GM18951 (cell line): ENCODE measurements at regions not wholly inside any gene's neighbourhood (a gene's known extent, or its start where the extent isn't known, plus 50 kb on each side); places are given as distances from the start of the nearest gene placed in this dataset.
"Not testable (repeated sequence)": the region's sequence is repeated elsewhere in the genome, so short reads cannot be mapped to it uniquely, and the experiment has no call there.

ENCODE experiments used
- POLR2A ChIP-seq: IDR thresholded peaks from 4 replicates; pipeline ENCODE4 v1.6.1; 2011; ENCODE audit warnings: mild to moderate bottlenecking; ENCODE audit not compliant: insufficient read length, insufficient read depth; ENCODE audit errors: extremely low read depth
- in situ Hi-C: fragments of 300-500 bp; cut with MboI; formaldehyde crosslinking; loops from one replicate; pipeline ENCODE4 v1.12.0; 2022; ENCODE audit warnings: low sequenced_read_pairs, mixed read lengths, inconsistent platforms; ENCODE audit not compliant: unreplicated experiment

DNA sequence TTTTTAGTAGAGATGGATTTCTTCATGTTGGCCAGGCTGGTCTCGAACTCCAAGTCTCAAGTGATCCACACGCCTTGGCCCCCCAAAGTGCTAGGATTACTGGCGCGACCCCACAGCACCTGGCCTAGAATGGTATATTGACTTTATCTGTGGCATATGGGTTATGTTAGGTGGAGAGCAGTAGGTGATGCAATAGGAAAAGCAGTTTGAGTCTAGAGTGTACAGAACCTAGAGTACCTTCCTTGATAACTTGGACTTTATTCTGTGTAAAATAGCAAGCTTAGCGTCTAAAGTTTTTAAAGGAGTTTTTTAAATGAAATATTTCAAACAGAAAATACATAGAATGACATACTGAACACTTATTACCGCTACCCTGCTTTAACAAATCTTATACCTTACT is 139.5 kb upstream of the XIST start:
- in situ Hi-C loops, result no loop called here
- TF ChIP-seq POLR2A, result no peak

- in situ Hi-C loops, result no loop called here
- TF ChIP-seq POLR2A, result no peak
Observed at GRCh38 chrX:73987166-73987565, 134.7 kb upstream of the XIST start.

- in situ Hi-C loops, result no loop called here
- no peak for TF ChIP-seq POLR2A
Observed at GRCh38 chrX:73979551-73980131, 127.1 kb upstream of the XIST start.

DNA sequence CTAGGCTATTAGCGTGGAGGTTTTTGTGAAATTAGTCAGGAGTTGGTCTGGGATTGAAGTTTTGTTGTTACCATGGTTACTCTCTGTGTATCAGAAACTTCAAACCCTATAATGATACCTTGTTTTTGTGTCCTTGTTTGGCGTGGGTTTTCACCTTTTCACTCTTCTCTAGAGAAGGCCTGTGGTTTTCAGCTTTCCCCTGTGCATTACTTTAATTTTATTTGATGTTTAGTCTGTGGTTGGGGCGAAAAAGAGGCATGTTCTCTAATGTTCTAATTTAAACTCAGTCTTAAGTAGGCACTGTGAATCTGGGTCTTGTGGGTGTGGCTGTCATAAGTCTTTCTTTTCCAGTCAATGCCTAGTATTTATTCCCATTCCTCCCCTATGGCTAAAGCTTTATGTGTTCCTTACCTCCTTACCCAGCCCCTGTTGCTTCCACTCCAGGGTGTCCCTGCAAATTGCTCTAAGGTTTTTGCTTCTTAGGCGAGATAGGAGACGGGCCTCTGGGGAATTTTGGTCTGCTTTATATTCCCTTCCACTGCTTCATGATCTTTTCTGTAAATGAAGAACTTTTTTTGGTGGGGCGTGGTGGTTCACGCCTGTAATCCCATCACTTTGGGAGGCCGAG is 125.1 kb upstream of the XIST start:
- in situ Hi-C loops, result no loop called here
- TF ChIP-seq POLR2A, result no peak

DNA sequence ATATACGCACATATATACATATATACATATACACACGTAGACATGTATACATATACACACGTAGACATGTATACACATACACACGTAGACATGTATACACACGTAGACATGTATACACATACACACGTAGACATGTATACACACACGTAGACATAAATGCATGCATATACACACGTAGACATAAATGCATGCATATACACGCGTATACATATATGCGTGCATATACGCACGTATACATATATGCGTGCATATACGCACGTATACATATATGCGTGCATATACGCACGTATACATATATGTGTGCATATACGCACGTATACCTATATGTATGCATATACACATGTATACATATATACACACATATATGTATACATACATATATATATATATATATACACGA is 114.9 kb upstream of the XIST start:
- in situ Hi-C loops, result not testable (repeated sequence)

DNA sequence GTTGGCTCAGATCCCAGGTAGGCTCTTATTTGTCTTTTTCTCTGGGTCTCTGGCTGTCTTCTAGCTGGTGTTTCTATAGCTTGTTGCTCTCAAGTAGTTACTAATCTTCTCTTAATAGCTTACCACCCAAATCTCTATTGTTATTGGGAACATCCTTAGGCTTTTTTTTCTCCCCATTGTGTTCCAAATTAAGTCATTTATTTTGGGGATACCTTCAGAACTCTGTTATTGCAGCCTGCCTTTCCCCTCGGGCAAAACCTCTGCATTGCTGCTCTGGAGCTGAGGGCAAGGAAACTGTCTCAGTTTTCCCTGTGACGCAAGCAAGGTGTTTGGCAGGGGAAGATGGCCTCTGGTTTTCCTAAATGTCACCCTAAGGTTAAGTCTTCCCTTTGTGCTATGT is 113.3 kb upstream of the XIST start:
- no peak for TF ChIP-seq POLR2A
- in situ Hi-C loops, result no loop called here

DNA sequence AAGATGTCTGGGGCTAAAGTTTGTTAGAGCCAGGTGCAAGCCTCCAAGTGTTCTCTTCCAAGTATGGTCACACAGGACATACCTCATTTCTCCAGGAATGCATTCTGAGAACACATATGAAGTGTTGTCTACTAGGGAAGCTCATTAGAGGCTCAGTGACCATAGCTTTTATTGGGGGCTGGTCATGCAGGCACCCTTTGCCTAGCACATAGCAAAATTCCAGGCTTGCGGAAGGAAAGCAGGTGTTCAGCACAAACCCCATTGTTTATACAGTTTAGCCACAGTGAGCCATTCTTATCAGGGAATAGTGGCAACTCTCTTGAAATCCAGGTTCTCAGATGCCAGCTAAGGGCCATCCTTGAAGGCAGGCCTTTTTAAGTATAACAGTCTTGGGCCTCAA is 112.1 kb upstream of the XIST start:
- no peak for TF ChIP-seq POLR2A
- in situ Hi-C loops, result no loop called here

DNA sequence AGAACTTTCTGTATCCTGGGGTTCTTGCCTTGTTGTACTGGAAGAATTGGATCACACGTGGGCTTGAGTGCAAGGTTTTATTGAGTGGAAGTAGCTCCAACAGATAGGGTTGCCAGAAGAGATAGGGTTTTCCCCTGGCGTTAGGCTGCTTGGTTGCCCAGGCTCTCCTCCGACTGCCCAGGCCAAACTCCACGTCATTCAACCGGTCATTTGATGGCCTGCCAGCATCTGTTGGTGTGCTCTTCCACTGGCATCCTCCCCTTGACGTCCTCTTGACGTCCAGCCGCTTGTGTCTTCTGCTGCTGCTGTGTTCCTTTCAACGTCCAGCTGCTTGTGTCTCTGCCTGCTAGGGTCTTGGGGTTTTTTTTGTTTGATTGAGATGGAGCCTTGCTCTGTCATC is 111.2 kb upstream of the XIST start:
- in situ Hi-C loops, result no loop called here
- no peak for TF ChIP-seq POLR2A

DNA sequence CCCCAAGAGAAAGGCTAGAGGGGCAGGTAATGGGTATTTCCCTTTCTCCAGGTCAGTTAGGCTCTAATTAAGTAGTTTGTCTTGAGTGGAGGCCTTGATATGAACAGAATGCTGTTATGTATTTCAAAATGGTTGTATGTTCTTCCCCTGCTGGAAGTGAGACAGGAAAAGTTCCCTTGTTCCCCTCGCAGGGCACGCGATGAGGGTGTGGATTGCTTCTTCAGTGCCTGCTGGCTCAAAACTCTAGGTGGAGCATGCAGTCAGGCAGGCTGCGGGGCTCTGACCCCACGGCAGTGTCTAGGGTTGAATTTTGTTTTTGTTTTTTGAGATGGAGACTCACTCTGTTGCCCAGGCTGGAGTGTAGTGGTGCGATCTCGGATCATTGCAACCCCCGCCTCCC is 110.4 kb upstream of the XIST start:
- no peak for TF ChIP-seq POLR2A
- in situ Hi-C loops, result no loop called here

DNA sequence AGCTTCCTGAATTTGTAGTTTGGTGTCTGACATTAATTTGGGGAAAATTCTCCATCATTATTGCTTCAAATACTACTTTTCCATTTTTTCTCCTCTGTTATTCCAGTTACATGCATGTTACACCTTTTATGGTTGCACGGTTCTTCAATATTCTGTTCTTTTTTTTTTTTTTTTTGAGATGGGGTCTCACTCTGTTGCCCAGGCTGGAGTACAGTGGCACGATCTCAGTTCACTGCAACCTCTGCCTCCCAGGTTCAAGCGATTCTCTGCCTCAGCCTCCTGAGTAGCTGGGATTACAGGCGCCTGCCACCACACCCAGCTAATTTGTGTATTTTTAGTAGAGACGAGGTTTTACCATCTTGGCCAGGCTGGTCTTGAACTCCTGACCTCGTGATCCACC is 109.4 kb upstream of the XIST start:
- in situ Hi-C loops, result not testable (repeated sequence)

DNA sequence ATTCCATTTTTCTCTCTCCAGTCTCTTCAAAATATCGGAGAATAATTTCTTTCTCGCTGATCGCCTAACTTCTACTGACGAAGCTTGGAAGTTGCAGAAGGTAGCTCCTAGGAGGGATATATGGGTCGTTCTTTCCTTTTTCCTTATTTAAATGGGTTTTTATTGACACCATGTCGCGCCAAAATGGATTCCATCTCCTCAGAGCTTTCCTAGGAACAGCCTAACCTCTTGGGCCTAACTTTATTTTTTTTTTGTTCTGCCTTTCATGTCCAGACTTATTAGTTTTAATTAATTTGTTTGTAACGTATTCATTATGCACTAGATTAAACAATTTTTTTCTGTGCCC is 92.0 kb upstream of the XIST start:
- in situ Hi-C loops, result no loop called here
- no peak for TF ChIP-seq POLR2A

- peak; percentile 84 for TF ChIP-seq POLR2A
- in situ Hi-C loops, result no loop called here
Observed at GRCh38 chrX:73943693-73944562, 91.4 kb upstream of the XIST start.

GRCh38 chrX:73940893-73941470 is 88.5 kb upstream of the XIST start:
- in situ Hi-C loops, result no loop called here
- no peak for TF ChIP-seq POLR2A

GRCh38 chrX:73937843-73938242 is 85.3 kb upstream of the XIST start:
- in situ Hi-C loops, result not testable (repeated sequence)
